Central memory CD4-positive, alpha-beta T cell (primary cell): ENCODE measurements at regions not wholly inside any gene's neighbourhood (a gene's known extent, or its start where the extent isn't known, plus 50 kb on each side); places are given as distances from the start of the nearest gene placed in this dataset.

Experiments
- DNase-seq: peaks from one replicate; pipeline ENCODE4 v3.0.0; 2022

GRCh38 chr10:36271627-36272340, 629.7 kb upstream of the FZD8 start:
- no peak for DNase-seq

GRCh38 chr10:36269222-36269621, 627.1 kb upstream of the FZD8 start:
- no peak for DNase-seq

GRCh38 chr10:36266923-36267322, 624.8 kb upstream of the FZD8 start:
- DNase-seq = no peak

GRCh38 chr10:36265741-36266140, 623.6 kb upstream of the FZD8 start:
- no peak for DNase-seq

GRCh38 chr10:36263871-36264270, 621.8 kb upstream of the FZD8 start:
- no peak for DNase-seq

GRCh38 chr10:36256948-36257356, 614.9 kb upstream of the FZD8 start:
- no peak for DNase-seq

GRCh38 chr10:36256166-36256565, 614.1 kb upstream of the FZD8 start:
- DNase-seq = no peak

- DNase-seq = no peak
These were observed 612.1 kb upstream of the FZD8 start for GRCh38 chr10:36254199-36254598.

GRCh38 chr10:36253731-36254130, 611.6 kb upstream of the FZD8 start:
- DNase-seq = no peak

- no peak for DNase-seq
These were observed 609.0 kb upstream of the FZD8 start for GRCh38 chr10:36251068-36251467.

GRCh38 chr10:36248304-36248981, 606.3 kb upstream of the FZD8 start:
- DNase-seq = no peak

- no peak for DNase-seq
These were observed 605.4 kb upstream of the FZD8 start for GRCh38 chr10:36247478-36247877.

GRCh38 chr10:36236931-36237330, 594.8 kb upstream of the FZD8 start:
- no peak for DNase-seq

GRCh38 chr10:36236341-36236740, 594.2 kb upstream of the FZD8 start:
- DNase-seq = no peak

- no peak for DNase-seq
These were observed 590.8 kb upstream of the FZD8 start for GRCh38 chr10:36232935-36233334.

- DNase-seq = no peak
These were observed 582.4 kb upstream of the FZD8 start for GRCh38 chr10:36224431-36224985.

- DNase-seq = no peak
These were observed 579.0 kb upstream of the FZD8 start for GRCh38 chr10:36221101-36221500.

GRCh38 chr10:36220151-36220550, 578.1 kb upstream of the FZD8 start:
- no peak for DNase-seq

- DNase-seq = no peak
These were observed 569.8 kb upstream of the FZD8 start for GRCh38 chr10:36211856-36212255.

- DNase-seq = no peak
These were observed 567.4 kb upstream of the FZD8 start for GRCh38 chr10:36209480-36209879.

- no peak for DNase-seq
These were observed 560.8 kb upstream of the FZD8 start for GRCh38 chr10:36202881-36203280.

- no peak for DNase-seq
These were observed 558.5 kb upstream of the FZD8 start for GRCh38 chr10:36200577-36200976.

- no peak for DNase-seq
These were observed 556.2 kb upstream of the FZD8 start for GRCh38 chr10:36198322-36198721.

- no peak for DNase-seq
These were observed 553.3 kb upstream of the FZD8 start for GRCh38 chr10:36195364-36195763.
